Endodermal cell (in vitro differentiated cells): ENCODE measurements at regions not wholly inside any gene's neighbourhood (a gene's known extent, or its start where the extent isn't known, plus 50 kb on each side); places are given as distances from the start of the nearest gene placed in this dataset.
"Not testable (repeated sequence)": the region's sequence is repeated elsewhere in the genome, so short reads cannot be mapped to it uniquely, and the experiment has no call there.

ENCODE experiments used
- DNase-seq: peaks from one replicate; pipeline ENCODE4 v3.0.0-alpha.2; 2017
- H3K27ac ChIP-seq: 2 replicates; pipeline ENCODE4 v1.5.1; 2013; ENCODE audit warnings: mild to moderate bottlenecking, low read depth, low read length, moderate library complexity
- H3K27me3 ChIP-seq: 2 replicates; pipeline ENCODE4 v1.6.1; 2013; ENCODE audit warnings: mild to moderate bottlenecking, low read length, moderate library complexity; ENCODE audit not compliant: insufficient read depth, control insufficient read depth, poor library complexity, severe bottlenecking
- H3K36me3 ChIP-seq: 2 replicates; pipeline ENCODE4 v1.7.0; 2013; ENCODE audit warnings: mild to moderate bottlenecking, low read length, moderate library complexity; ENCODE audit not compliant: control insufficient read depth, insufficient read depth
- H3K4me1 ChIP-seq: one replicate; pipeline ENCODE4 v1.7.0; 2013; ENCODE audit warnings: low read length; ENCODE audit not compliant: control insufficient read depth, insufficient read depth
- H3K4me3 ChIP-seq: 2 replicates; pipeline ENCODE4 v1.5.1; 2013; ENCODE audit warnings: mild to moderate bottlenecking, low read length, moderate library complexity
- H3K9ac ChIP-seq: 2 replicates; pipeline ENCODE4 v1.6.1; 2013; ENCODE audit warnings: mild to moderate bottlenecking, low read length, moderate library complexity; ENCODE audit not compliant: poor library complexity, severe bottlenecking; ENCODE audit errors: extremely low read depth
- H3K9me3 ChIP-seq: 2 replicates; pipeline ENCODE4 v1.6.1; 2013; ENCODE audit warnings: mild to moderate bottlenecking, low read length, moderate library complexity; ENCODE audit not compliant: control insufficient read depth
- H3K27ac Mint-ChIP-seq: 2 replicates; pipeline ENCODE4 v1.8.0; 2020; ENCODE audit warnings: mixed read lengths
- H3K27me3 Mint-ChIP-seq: 2 replicates; pipeline ENCODE4 v1.8.0; 2021; ENCODE audit warnings: mild to moderate bottlenecking, mixed read lengths; ENCODE audit not compliant: insufficient read depth
- H3K36me3 Mint-ChIP-seq: 2 replicates; pipeline ENCODE4 v1.8.0; 2020; ENCODE audit warnings: low read depth, mixed read lengths
- H3K4me1 Mint-ChIP-seq: 2 replicates; pipeline ENCODE4 v1.8.0; 2020; ENCODE audit warnings: mixed read lengths
- H3K4me3 Mint-ChIP-seq: 2 replicates; pipeline ENCODE4 v1.8.0; 2020; ENCODE audit warnings: mild to moderate bottlenecking, moderate library complexity, mixed read lengths
- H3K9me3 Mint-ChIP-seq: 2 replicates; pipeline ENCODE4 v1.8.0; 2020; ENCODE audit warnings: mild to moderate bottlenecking, mixed read lengths
- WGBS, 2 experiments: methylation state at CpG; one replicate each; pipeline versions ENCODE4 v1.1.5 to v1.1.7; 2013; ENCODE audit warnings: missing lambda C conversion rate in 2 of 2, mixed read lengths in 1 of 2; ENCODE audit not compliant: insufficient coverage in 1 of 2, insufficient read length in 1 of 2; 5-methylcytosine and 5-hydroxymethylcytosine counted together
- TF ChIP-seq, protein P1 (sequence below): fragments of 200-600 bp; sonication (generic); conservative IDR thresholded peaks from 2 replicates; pipeline ENCODE4 v1.5.0; 2021; ENCODE audit warnings: antibody characterized with exemption, mild to moderate bottlenecking

DNA sequence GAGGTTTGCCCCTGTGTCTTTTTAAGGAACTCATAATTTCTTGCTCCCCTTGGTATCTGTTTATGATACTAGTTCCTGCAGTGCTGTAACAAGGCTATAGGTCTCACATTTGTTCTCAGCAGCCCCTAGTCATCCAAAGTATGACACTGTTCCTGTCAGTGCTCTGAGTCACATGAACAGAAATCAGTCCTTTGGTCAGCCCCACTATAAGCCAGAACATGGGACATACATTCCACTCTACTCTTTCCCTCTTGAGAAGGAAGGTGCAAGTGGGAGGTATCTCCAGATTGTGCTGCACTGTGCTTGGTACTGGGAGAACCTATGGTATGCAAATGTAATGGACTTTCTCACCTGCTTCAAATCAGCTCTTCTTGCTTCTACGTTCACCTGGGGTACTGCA, 87.0 kb downstream of the IARS1 start:
- TF ChIP-seq, protein P1, sequence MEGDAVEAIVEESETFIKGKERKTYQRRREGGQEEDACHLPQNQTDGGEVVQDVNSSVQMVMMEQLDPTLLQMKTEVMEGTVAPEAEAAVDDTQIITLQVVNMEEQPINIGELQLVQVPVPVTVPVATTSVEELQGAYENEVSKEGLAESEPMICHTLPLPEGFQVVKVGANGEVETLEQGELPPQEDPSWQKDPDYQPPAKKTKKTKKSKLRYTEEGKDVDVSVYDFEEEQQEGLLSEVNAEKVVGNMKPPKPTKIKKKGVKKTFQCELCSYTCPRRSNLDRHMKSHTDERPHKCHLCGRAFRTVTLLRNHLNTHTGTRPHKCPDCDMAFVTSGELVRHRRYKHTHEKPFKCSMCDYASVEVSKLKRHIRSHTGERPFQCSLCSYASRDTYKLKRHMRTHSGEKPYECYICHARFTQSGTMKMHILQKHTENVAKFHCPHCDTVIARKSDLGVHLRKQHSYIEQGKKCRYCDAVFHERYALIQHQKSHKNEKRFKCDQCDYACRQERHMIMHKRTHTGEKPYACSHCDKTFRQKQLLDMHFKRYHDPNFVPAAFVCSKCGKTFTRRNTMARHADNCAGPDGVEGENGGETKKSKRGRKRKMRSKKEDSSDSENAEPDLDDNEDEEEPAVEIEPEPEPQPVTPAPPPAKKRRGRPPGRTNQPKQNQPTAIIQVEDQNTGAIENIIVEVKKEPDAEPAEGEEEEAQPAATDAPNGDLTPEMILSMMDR: no peak
- H3K4me1 Mint-ChIP-seq: no peaks in the 10 kb centered on the region
- H3K27me3 Mint-ChIP-seq: no peaks in the 10 kb centered on the region
- Histone ChIP-seq H3K9me3 (no peaks in the 10 kb centered on the region), H3K27ac (no peak overlapping the region), H3K9ac (no peak overlapping the region), H3K36me3 (peaks cover 40% of the 10 kb centered on the region), H3K4me1 (no peaks in the 10 kb centered on the region), H3K4me3 (no peak overlapping the region), H3K27me3 (no peaks in the 10 kb centered on the region)
- H3K9me3 Mint-ChIP-seq: peaks cover 7% of the 10 kb centered on the region
- H3K36me3 Mint-ChIP-seq: peaks cover 42% of the 10 kb centered on the region
- no peak overlapping the region for H3K27ac Mint-ChIP-seq
- H3K4me3 Mint-ChIP-seq: no peak overlapping the region
- WGBS, 2 experiments: 95% methylated on average over 1 of the region's 1 CpG; no CpG with 5 or more reads in 1 of the 2 experiments
- no peak for DNase-seq

GRCh38 chr9:92203887-92204286, 88.7 kb upstream of the SPTLC1 start:
- H3K4me1 ChIP-seq, H3K4me1 Mint-ChIP-seq: not testable (repeated sequence)

DNA sequence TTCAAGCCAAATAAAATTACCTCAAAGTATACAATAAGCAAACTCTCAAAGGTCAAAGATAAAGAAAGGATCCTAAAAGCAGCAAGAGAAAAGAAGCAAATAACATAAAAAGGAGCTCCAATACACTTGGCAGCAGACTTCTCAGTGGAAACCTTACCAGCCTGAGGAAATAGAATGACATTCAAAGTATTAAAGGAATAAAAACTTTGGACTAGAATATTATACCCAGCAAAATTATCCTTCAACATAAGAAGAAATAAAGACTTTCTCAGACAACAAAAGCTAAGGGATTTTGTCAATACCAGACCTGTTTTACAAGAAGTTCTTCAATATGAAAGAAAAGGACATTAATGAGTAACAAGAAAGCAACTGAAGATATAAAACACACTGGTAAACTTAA, 83.0 kb upstream of the SPTLC1 start:
- H3K36me3 Mint-ChIP-seq, DNase-seq, H3K27me3 ChIP-seq, H3K36me3 ChIP-seq, H3K4me3 ChIP-seq, H3K27me3 Mint-ChIP-seq, H3K4me3 Mint-ChIP-seq, H3K9me3 Mint-ChIP-seq, H3K27ac ChIP-seq, H3K4me1 Mint-ChIP-seq, H3K9ac ChIP-seq, H3K9me3 ChIP-seq, H3K27ac Mint-ChIP-seq, H3K4me1 ChIP-seq: not testable (repeated sequence)

More at GRCh38 chr9:92203887-92204286, 88.7 kb upstream of the SPTLC1 start:
- H3K27ac ChIP-seq, H3K27me3 ChIP-seq, H3K9me3 ChIP-seq, H3K9me3 Mint-ChIP-seq, DNase-seq, H3K9ac ChIP-seq, H3K4me3 Mint-ChIP-seq, H3K27me3 Mint-ChIP-seq, H3K4me3 ChIP-seq, H3K27ac Mint-ChIP-seq: not testable (repeated sequence)
- peaks cover 16% of the 10 kb centered on the region for H3K36me3 Mint-ChIP-seq
- 89% methylated on average over 1 of the region's 1 CpG; no CpG with 5 or more reads in 1 of the 2 experiments for WGBS, 2 experiments
- H3K36me3 ChIP-seq: peaks cover 14% of the 10 kb centered on the region

DNA sequence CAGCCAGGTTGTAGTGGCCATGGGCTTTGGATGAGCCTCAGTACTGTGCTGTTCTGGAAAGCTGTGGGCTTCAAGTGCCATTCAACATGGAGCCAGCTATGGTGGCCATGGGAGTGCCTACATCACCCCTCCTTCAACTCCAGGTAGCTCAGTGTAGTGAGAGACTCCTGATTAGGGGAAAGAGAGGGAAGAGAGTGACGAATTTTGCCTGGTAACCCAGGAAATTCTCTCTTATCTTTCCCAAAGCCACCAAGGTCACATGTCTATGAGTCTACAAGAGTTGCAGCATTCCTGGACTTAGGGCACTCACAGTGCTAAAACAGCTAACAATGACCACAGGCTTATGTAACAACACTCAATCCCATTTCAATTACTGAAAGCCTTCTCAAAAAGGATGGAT, 81.7 kb upstream of the SPTLC1 start:
- H3K36me3 ChIP-seq: no peaks in the 10 kb centered on the region
- H3K4me3 ChIP-seq: no peak overlapping the region
- no peaks in the 10 kb centered on the region for H3K27me3 ChIP-seq
- H3K9ac ChIP-seq: no peak overlapping the region
- no peak overlapping the region for H3K27ac ChIP-seq
- DNase-seq: no peak
- H3K36me3 Mint-ChIP-seq: no peaks in the 10 kb centered on the region
- no peaks in the 10 kb centered on the region for H3K4me1 Mint-ChIP-seq
- H3K4me3 Mint-ChIP-seq: no peak overlapping the region
- H3K27me3 Mint-ChIP-seq: no peaks in the 10 kb centered on the region
- no peak overlapping the region for H3K27ac Mint-ChIP-seq
- H3K4me1 ChIP-seq: no peaks in the 10 kb centered on the region
- TF ChIP-seq, protein P1: no peak
- WGBS, 2 experiments: 75% methylated on average over 1 of the region's 1 CpG; no CpG with 5 or more reads in 1 of the 2 experiments
- peaks cover 8% of the 10 kb centered on the region for H3K9me3 Mint-ChIP-seq
- H3K9me3 ChIP-seq: no peaks in the 10 kb centered on the region
